Subcutaneous abdominal adipose tissue (tissue), 5 donors: ENCODE measurements at regions not wholly inside any gene's neighbourhood (a gene's known extent, or its start where the extent isn't known, plus 50 kb on each side); places are given as distances from the start of the nearest gene placed in this dataset.
"Not testable (repeated sequence)": the region's sequence is repeated elsewhere in the genome, so short reads cannot be mapped to it uniquely, and the experiment has no call there.

Experiments used
- H3K27ac ChIP-seq: one replicate; pipeline ENCODE4 v1.7.0; 2013; ENCODE audit warnings: low read depth, mild to moderate bottlenecking, inconsistent platforms, low read length, moderate library complexity
- H3K27me3 ChIP-seq, 5 donors: one replicate each; pipeline ENCODE4 v1.7.0; 2013; ENCODE audit warnings: low read length in 5 of 5, inconsistent platforms in 1 of 5; ENCODE audit not compliant: control insufficient read depth in 5 of 5, insufficient read depth in 4 of 5
- H3K36me3 ChIP-seq, 5 donors: one replicate each; pipeline ENCODE4 v1.7.0; 2013; ENCODE audit warnings: low read length in 5 of 5; ENCODE audit not compliant: control insufficient read depth in 5 of 5, insufficient read depth in 5 of 5
- H3K4me1 ChIP-seq, 5 donors: one replicate each; pipeline ENCODE4 v1.7.0; 2013; ENCODE audit warnings: low read length in 5 of 5, mild to moderate bottlenecking in 3 of 5, moderate library complexity in 1 of 5; ENCODE audit not compliant: control insufficient read depth in 5 of 5, insufficient read depth in 5 of 5
- H3K4me3 ChIP-seq, 5 donors: one replicate each; pipeline ENCODE4 v1.7.0; 2013; ENCODE audit warnings: low read length in 5 of 5, low read depth in 1 of 5
- H3K9ac ChIP-seq, 5 donors: one replicate each; pipeline ENCODE4 v1.7.0; 2013; ENCODE audit warnings: low read length in 5 of 5, mild to moderate bottlenecking in 4 of 5, moderate library complexity in 3 of 5
- H3K9me3 ChIP-seq, 5 donors: one replicate each; pipeline ENCODE4 v1.7.0; 2013; ENCODE audit warnings: low read length in 5 of 5; ENCODE audit not compliant: control insufficient read depth in 5 of 5
- donor health status: healthy.
- donor health status: healthy.
- donor health status: healthy.
- donor health status: healthy.
- donor health status: healthy.

DNA sequence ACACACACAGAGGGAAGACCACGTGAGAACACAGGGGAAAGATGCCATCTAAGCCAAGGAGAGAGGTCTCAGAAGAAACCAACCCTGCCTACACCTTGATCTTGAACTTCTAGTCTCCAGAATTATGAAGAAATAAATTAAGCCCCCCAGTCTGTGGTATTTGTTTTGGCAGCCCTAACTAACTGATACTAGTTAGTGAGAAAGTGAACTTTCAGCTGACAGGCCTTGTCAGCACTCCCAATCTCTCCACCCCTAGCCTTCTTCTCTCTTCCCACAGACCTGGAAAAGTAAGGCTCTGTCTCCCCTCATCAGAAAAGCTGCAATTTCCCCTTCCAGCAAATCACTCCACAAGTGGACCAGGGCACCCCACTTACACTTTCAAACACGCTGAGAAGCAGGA, 108.6 kb upstream of the CDYL start:
- Histone ChIP-seq H3K4me1 (peaks cover 0 to 17% (median 6%) of the 10 kb centered on the region in 5 donors), H3K4me3 (no peak overlapping the region), H3K27ac (no peak overlapping the region), H3K9ac (no peak overlapping the region), H3K36me3 (no peaks in the 10 kb centered on the region), H3K27me3 (no peaks in the 10 kb centered on the region), H3K9me3 (no peaks in the 10 kb centered on the region)

GRCh38 chr6:4666886-4667513, 109.2 kb upstream of the CDYL start:
- H3K27ac ChIP-seq = no peak overlapping the region
- no peak overlapping the region for H3K4me3 ChIP-seq
- no peaks in the 10 kb centered on the region for H3K27me3 ChIP-seq
- H3K36me3 ChIP-seq = no peaks in the 10 kb centered on the region
- H3K9ac ChIP-seq = no peak overlapping the region
- peaks cover 0 to 11% (median 4%) of the 10 kb centered on the region in 5 donors for H3K4me1 ChIP-seq
- no peaks in the 10 kb centered on the region for H3K9me3 ChIP-seq

GRCh38 chr6:4665489-4666417, 110.5 kb upstream of the CDYL start:
- no peaks in the 10 kb centered on the region for H3K36me3 ChIP-seq
- no peak overlapping the region for H3K4me3 ChIP-seq
- H3K27me3 ChIP-seq = no peaks in the 10 kb centered on the region
- no peak overlapping the region for H3K27ac ChIP-seq
- H3K4me1 ChIP-seq = peaks cover 0 to 11% (median 4%) of the 10 kb centered on the region in 5 donors
- no peaks in the 10 kb centered on the region for H3K9me3 ChIP-seq
- H3K9ac ChIP-seq = no peak overlapping the region

- Histone ChIP-seq H3K27me3 (no peaks in the 10 kb centered on the region), H3K9ac (no peak overlapping the region), H3K27ac (no peak overlapping the region), H3K4me3 (no peak overlapping the region), H3K36me3 (no peaks in the 10 kb centered on the region), H3K4me1 (peaks cover 0 to 11% (median 4%) of the 10 kb centered on the region in 5 donors), H3K9me3 (no peaks in the 10 kb centered on the region)
Measured at GRCh38 chr6:4664911-4665310, 111.3 kb upstream of the CDYL start.

- Histone ChIP-seq H3K9ac (no peak overlapping the region), H3K4me1 (peaks cover 0 to 11% (median 4%) of the 10 kb centered on the region in 5 donors), H3K9me3 (no peaks in the 10 kb centered on the region), H3K27ac (peak overlapping the region; percentile 18), H3K4me3 (no peak overlapping the region), H3K27me3 (no peaks in the 10 kb centered on the region), H3K36me3 (no peaks in the 10 kb centered on the region)
Measured at GRCh38 chr6:4664117-4664626, 112.0 kb upstream of the CDYL start.

- H3K4me1 ChIP-seq = peaks cover 0 to 11% (median 4%) of the 10 kb centered on the region in 5 donors
- H3K9ac ChIP-seq = no peak overlapping the region
- no peak overlapping the region for H3K27ac ChIP-seq
- H3K36me3 ChIP-seq = no peaks in the 10 kb centered on the region
- no peaks in the 10 kb centered on the region for H3K9me3 ChIP-seq
- H3K4me3 ChIP-seq = no peak overlapping the region
- no peaks in the 10 kb centered on the region for H3K27me3 ChIP-seq
Measured at GRCh38 chr6:4662886-4663285, 113.3 kb upstream of the CDYL start.

GRCh38 chr6:4661391-4661790, 114.8 kb upstream of the CDYL start:
- H3K4me1 ChIP-seq = peaks cover 0 to 11% (median 4%) of the 10 kb centered on the region in 5 donors
- H3K4me3 ChIP-seq = no peak overlapping the region
- no peaks in the 10 kb centered on the region for H3K36me3 ChIP-seq
- H3K9ac ChIP-seq = no peak overlapping the region
- no peaks in the 10 kb centered on the region for H3K27me3 ChIP-seq
- H3K9me3 ChIP-seq = no peaks in the 10 kb centered on the region
- H3K27ac ChIP-seq = no peak overlapping the region

GRCh38 chr6:4660377-4661321, 115.6 kb upstream of the CDYL start:
- no peaks in the 10 kb centered on the region for H3K36me3 ChIP-seq

GRCh38 chr6:4659719-4660118, 116.5 kb upstream of the CDYL start:
- H3K36me3 ChIP-seq, H3K27ac ChIP-seq, H3K9ac ChIP-seq, H3K9me3 ChIP-seq, H3K4me3 ChIP-seq, H3K27me3 ChIP-seq: not testable (repeated sequence)
- peaks cover 0 to 11% (median 4%) of the 10 kb centered on the region in 5 donors for H3K4me1 ChIP-seq

More at GRCh38 chr6:4660377-4661321, 115.6 kb upstream of the CDYL start:
- no peaks in the 10 kb centered on the region for H3K27me3 ChIP-seq
- H3K4me3 ChIP-seq = no peak overlapping the region
- no peak overlapping the region for H3K27ac ChIP-seq
- H3K4me1 ChIP-seq = peaks cover 0 to 11% (median 4%) of the 10 kb centered on the region in 5 donors
- no peaks in the 10 kb centered on the region for H3K9me3 ChIP-seq
- H3K9ac ChIP-seq = no peak overlapping the region
